GM12878 (cell line): ENCODE measurements at regions not wholly inside any gene's neighbourhood (a gene's known extent, or its start where the extent isn't known, plus 50 kb on each side); places are given as distances from the start of the nearest gene placed in this dataset.

Experiments used
- YY1 ChIP-seq: IDR thresholded peaks from 2 replicates; pipeline ENCODE4 v1.6.1; 2011; ENCODE audit warnings: low read depth, mild to moderate bottlenecking, low read length
- TF ChIP-seq, protein P1 (sequence below): IDR thresholded peaks from 2 replicates; pipeline ENCODE4 v1.6.1; 2011; ENCODE audit warnings: low read depth, low read length, improper control_type of control experiment, borderline replicate concordance
- TF ChIP-seq, protein P2 (sequence below), 3 experiments: IDR thresholded peaks in 2 of 3; conservative IDR thresholded peaks in 1 of 3; 2 replicates each; pipeline ENCODE4 v1.5.1; 2011; ENCODE audit warnings: low read depth in 3 of 3, low read length in 3 of 3, mild to moderate bottlenecking in 3 of 3, control low read depth in 2 of 3, moderate library complexity in 2 of 3, inconsistent platforms in 1 of 3, mixed read lengths in 1 of 3; ENCODE audit not compliant: control insufficient read depth in 2 of 3, insufficient read depth in 1 of 3; ENCODE audit errors: extremely low read depth in 1 of 3

DNA sequence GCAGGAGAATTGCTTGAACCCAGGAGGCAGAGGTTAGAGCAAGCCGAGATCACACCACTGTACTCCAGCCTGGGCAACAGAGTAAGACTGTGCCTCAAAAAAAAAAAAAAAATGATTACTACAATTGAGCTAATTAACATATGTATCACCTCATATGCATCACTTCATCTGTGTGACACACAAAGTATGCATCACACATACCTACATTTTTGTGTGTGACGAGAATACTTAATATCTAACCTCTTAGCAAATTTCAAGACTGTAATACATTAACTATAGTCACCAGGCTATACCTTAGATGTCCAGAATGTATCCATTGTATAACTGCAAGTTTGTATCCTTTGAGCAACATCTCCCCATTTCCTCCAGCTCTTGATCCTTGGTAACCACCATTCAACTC, 214.2 kb upstream of the MON1B start:
- TF ChIP-seq, protein P1, sequence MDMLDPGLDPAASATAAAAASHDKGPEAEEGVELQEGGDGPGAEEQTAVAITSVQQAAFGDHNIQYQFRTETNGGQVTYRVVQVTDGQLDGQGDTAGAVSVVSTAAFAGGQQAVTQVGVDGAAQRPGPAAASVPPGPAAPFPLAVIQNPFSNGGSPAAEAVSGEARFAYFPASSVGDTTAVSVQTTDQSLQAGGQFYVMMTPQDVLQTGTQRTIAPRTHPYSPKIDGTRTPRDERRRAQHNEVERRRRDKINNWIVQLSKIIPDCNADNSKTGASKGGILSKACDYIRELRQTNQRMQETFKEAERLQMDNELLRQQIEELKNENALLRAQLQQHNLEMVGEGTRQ = no peak
- TF ChIP-seq, protein P2, sequence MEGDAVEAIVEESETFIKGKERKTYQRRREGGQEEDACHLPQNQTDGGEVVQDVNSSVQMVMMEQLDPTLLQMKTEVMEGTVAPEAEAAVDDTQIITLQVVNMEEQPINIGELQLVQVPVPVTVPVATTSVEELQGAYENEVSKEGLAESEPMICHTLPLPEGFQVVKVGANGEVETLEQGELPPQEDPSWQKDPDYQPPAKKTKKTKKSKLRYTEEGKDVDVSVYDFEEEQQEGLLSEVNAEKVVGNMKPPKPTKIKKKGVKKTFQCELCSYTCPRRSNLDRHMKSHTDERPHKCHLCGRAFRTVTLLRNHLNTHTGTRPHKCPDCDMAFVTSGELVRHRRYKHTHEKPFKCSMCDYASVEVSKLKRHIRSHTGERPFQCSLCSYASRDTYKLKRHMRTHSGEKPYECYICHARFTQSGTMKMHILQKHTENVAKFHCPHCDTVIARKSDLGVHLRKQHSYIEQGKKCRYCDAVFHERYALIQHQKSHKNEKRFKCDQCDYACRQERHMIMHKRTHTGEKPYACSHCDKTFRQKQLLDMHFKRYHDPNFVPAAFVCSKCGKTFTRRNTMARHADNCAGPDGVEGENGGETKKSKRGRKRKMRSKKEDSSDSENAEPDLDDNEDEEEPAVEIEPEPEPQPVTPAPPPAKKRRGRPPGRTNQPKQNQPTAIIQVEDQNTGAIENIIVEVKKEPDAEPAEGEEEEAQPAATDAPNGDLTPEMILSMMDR (IDR thresholded peaks at IDR 0.05 in 2 of 3, conservative IDR thresholded peaks at IDR 0.05 in 1 of 3; ENCODE audit: control insufficient read depth in 2 of 3, extremely low read depth in 1 of 3, insufficient read depth in 1 of 3, low read depth in 3 of 3, low read length in 3 of 3) = no peak
- no peak for TF ChIP-seq YY1
